Stimulated activated CD4-positive, alpha-beta T cell treated with anti-CD3 and anti-CD28 coated beads, Interleukin-4, amount 100 ng/mL, for 24 hours (primary cell): ENCODE measurements at regions not wholly inside any gene's neighbourhood (a gene's known extent, or its start where the extent isn't known, plus 50 kb on each side); places are given as distances from the start of the nearest gene placed in this dataset.

Experiments
- DNase-seq: peaks from one replicate; pipeline ENCODE4 v3.0.0-alpha.2; 2020

DNA sequence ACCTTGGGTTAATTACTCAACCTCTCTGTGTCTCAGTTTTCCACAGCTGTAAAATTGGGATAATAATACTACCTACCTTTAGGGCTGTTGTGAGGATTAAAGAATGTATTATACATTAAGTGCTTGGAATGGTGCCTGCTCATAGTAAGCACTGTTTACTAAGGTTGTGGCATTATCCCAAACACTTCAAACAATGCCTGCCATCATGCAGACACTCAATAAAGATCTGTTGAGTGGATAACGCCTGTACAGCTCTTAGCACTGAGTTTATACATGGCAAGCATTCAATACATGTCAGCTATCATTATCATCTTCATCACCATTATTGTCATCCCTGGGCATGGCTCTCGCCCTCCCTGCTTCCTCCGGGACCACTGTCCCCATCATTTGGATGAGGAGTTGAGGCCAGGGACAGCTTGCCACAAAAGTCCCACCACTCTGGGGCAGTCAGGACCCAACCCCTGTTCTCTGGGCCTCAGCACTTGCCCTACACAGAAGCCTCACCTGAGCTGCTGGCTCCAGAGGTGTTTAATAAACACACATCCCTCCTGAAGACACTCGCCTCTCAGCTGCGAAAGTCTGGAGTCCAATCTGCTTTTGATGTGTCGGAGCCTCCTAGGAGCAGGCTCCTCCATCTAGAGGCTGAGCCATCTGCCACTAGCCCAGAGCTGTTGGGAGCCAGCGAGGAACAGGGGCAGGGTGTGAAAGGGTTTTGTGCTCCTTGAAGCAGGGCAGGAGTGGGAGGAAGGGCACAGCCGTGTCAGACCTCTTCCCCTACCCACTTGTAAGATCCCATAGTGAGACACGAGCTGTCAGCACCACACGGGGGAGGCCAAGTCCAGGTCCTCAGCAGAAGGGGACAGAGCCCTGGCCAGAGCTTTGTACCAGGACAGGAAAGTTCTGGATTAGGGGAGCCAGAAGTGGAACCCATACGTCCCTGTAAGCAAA is 80.9 kb upstream of the ZC3H12A start:
- no peak for DNase-seq

DNA sequence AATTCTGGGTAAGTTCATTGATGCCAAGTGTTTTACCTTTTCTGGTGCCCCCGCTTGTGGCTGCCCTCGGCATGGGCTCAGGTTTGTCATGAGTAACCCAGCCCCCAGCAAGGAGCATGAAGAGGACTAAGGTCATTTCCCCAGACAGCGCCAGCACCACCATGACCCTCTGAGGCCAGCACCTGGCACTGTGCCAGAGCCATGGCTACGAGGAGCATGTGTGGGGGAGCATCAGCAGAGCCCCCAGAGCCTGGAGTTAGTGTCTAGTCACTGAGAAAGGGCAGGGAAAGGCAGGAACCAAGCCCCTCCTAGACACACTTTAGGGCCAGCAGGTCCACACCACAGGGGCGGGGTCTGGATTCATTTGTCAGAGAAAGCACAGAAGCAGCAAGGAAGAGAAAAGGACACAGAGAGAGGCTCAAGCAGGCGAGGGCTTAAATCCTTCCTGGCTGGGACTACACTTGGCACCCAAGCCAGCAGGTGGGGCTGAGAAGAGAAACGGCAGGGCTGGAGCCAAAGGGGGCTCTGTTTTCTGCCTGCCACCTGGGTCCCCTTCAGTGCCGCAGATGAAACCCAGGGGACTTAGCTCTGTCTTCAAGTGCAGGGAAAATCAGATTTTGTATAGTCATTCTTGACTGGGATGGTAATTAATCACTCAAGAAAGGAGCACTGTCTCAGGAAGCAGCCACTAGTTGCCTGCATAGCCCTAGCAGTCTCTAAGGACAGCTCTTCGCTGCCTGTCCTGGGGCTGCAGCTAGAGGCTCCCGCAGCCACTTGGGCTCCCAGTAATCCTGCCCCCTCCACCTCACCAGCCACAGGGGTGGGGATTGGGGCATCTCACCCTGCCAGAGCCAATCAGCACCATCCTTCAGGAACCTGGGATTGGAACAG is 79.6 kb upstream of the ZC3H12A start:
- no peak for DNase-seq

DNA sequence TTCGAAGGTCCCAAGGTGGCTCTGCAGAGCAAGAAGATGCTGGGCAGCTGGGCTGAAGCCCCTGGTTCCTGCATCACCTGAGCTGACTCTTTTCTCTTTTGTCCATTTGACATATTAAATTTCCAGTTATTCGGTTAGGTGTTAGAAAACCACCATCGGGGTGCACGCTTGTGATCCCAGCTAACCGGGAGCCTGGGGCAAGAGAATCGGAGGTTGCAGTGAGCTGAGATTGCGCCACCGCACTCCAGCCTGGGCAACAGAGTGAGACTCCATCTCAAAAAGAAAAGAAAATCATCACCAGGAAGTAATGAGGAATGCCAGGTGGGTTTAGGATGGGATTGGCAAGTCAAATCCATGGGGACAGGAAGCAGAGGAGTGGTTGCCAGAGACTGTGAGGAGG is 76.3 kb upstream of the ZC3H12A start:
- no peak for DNase-seq

DNA sequence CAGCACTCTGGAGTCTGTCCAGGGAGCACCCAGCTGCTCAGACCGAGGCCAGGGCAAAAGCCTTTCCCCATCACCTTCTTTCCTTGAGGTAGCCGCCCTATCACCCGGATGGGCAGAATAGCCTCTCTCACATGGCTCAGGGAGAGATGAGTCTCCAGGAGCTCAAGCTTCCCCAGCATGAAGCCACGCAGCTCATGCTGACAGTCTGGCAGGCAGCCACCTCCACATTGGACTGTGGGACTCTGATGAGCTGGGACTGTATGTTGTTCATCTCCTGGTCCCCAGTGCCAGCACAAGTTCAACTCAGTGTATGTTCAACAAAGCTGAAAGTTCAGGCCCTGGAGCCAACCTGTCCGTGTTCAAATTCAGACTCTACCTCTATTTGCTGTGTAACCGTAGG is 75.2 kb upstream of the ZC3H12A start:
- no peak for DNase-seq

DNA sequence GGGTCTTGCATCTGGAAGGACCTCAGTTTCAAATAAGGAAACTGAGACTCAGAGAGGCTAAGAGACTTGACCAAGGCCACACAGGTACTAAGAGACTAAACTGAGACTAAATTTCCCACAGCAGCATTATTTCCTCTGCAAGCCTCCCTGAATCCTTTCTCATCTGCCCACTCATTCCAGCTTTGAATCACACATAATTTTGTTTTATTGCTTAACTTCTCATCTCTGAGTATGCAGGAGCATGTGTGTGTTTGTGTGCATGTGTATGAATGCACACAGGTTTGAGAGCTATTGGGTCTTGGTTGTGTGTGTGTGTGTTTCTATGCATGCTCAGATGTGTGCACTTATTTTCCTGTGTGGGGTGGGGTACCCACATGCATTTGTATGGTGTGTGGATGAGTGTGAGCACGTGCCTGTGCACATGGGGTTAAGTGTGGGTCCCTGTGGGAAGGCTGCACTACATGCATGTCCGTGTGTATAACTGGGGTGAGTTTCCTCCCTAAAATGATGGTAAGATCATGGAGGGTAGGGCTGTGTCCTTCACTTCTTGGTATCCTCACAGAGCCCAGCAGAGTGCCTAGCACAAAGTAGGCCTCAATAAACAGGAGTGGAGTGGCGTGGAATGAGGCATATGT is 74.4 kb upstream of the ZC3H12A start:
- no peak for DNase-seq

DNA sequence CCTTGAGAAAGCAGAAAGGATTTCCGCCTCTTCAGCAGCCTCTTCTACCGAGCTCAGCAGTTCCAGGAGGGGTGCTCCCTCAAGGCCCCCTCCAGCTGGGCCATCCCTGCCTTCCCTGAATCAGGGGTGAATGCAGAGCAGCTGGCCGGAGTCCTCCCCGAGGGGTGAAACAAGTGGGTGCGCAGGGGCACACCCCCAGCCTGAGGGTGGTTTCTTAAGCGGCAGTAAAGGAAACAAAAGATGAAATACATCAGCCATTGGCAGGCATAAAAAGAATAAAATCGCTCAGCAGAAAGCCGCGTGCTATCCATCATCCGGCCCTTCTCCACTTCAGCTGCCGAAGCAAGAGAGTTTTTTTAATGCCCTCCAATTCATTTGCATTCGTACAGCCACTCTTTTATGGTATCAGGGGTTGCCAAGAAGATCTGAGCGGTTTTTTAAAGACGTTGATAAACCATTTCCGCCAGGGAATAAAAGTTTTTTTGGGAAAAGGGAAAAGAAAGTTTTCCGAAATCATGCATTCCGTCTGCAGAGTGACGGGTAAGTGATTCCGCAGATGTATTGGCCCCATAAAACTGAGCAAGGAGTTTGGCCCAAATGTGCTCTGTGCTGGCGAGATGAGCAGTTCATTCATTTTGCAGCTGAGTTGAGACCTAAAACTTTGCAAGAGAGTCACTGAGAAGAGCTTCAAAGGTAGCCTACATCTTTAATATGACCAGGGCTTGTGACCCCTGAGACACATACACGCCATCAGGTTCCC is 73.7 kb upstream of the ZC3H12A start:
- DNase-seq: no peak

DNA sequence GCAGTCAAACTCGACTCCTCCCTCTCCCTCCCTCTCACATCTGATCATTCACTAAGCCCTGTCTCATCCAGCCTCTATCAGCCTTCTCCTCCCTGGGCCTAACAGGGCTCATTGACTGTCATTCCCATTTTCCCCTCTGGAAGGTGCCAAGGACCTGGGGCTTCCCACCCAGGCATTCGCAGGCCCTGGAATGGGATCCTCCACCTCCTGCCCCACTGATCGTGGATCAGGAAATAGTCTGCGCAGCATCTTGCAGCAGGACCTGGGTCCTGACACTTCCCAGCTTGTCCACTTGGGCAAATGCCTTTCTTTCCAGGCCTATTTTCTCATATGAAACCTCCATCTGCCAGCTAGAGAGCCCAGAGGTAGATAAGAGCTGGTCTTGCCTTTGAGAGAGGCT is 71.2 kb upstream of the ZC3H12A start:
- DNase-seq: no peak

DNA sequence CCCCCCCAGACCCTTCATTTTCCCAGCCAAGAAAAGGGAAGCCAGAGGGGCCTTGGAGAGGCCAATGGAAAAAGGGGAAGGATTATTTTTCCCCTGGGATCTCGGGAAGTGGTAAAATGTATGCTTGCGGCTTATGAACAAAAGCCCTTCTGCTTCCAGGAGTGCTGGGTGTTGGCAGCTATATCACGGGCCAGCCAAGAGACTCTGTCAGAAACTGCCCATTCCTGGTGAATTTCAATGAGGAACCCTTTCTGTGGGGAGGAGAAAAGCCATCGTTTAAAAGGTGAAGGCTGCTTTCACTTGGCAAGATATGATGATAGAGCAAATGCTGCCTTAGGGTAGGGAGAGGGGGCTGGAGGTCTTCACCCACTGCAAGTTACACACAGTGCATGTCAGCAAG is 69.7 kb upstream of the ZC3H12A start:
- DNase-seq: no peak

DNA sequence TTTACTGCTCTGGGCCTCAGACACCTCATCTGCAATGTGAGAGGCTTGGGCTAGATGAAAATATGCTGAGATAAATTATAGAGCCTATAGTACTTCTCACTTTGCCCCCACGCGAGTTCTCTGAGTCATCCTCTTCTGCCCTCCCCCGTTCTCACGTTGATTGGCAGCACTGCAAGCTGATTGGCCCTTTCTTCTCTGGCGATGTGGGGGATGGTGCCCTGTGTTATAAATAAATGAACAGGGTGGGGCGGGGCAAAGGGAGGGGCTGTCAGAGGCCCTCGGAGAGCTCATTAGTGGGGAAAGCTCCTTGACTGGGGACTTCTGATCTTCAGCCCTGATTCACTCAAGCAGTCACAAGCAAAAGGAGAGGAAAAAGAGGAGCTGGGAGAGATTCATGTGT is 64.3 kb upstream of the ZC3H12A start:
- DNase-seq: peak; percentile 5

DNA sequence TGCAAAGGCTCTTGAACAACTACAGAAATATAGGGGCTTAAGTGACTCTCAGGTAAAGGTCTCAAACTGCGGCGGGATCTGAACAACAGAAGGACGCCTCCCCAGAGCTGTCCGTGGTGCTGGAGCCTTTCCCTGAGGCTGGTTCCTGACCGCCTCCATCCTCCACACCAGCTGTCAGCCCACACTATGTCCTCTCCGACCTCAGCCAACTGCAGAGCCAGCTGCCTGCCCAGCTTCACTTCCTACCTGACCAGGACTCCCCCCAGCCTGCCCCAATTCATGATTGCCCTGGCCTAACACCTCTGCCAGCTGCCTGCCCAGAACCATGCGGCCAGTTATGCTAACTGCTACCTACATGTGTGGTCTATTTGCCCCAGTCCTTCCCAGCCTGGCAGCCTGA is 63.6 kb upstream of the ZC3H12A start:
- DNase-seq: no peak

DNA sequence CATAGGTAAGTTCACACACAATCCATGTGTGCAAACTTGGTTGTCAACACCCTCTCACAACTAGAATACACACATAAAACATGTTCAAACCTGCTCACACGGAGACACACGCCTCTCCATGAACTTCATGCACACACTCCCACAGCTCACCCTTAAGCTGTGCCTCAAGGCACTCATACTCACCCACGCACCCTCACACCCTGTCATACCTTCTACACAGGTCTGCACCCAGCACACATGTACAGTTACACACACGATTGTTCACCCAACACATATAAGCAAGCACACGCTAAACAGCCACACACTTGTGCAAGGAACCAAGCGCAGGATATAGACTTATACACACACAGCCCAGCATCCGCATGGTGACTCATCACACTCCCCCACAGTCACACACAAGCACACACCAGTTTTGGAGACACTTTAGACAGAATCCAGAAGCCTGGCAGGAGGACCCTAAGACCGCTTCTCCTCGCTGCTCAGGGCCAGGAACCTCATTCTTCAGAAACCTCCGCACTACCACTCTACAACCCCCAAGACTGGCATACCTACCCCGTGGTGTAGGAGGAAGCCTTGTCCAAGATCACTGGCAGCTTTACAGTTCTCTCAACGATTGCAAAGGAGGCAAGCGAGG is 58.7 kb upstream of the ZC3H12A start:
- no peak for DNase-seq

DNA sequence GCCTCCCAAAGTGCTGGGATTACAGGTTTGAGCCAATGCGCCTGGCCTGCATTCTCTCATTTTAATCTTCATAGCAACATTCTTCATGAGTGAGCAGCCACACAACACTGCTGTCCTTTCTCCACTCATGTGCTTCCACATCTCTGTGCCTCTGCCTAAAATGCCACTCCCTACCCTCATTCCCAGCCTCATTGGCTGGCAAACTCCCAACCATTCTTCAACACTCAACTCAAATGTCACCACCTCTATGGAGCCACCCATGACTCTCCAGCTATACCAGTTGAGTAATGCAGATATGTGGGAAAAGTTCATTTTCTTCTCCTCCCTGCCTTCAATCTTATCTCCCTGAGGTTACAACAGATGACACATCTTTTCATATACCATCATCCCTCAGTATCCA is 53.9 kb upstream of the ZC3H12A start:
- DNase-seq: no peak

DNA sequence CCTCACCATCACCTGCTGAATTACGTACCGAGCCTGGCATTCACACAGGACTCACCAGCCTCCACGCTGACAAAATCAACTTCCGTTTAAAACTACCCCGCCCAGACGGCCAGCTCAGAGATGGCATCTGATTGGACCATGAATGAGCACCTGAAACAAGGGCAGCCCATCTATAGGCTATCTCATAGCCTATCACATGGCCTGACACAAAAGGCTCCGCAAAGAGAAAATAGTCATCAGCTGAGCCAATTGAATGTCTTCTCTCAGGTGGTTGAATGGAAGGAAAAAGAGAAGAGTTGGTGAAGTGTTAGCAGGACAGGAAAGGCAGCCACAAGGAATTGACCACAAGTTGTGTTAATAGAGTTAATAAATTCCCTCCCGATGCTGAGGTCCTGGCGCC is 50.6 kb upstream of the ZC3H12A start:
- no peak for DNase-seq

DNA sequence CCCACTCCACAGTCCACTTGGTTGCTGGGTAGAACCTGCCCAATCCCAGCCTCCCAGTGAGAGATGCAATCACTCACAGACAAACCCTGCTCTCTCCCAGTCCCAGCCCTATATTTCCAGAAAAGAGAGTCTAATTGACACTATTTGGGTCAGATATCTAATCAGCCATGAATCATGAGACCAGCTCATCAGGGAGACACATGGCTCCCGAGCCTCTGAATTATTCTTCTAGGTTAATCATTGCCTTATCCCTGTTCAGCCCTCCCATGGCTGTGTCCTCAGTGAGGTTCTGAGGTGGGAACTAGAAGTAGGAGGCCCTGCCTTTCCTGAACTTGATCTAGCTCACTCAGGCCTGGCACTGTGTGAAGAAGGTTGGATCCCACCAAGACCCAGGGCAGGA is 49.9 kb upstream of the ZC3H12A start:
- DNase-seq: no peak
